ENCODE measurements at regions not wholly inside any gene's neighbourhood (a gene's known extent, or its start where the extent isn't known, plus 50 kb on each side); places are given as distances from the start of the nearest gene placed in this dataset.

GRCh38 chr11:104661901-104662300 lies 236.4 kb downstream of the CASP12 start:
- DNase-seq (ENCODE audit: low read depth): no peak
- Histone ChIP-seq H3K27me3 (ENCODE audit: control insufficient read depth, insufficient read depth, low read length) (no peaks in the 10 kb centered on the region), H3K36me3 (ENCODE audit: control insufficient read depth, insufficient read depth, low read length) (no peaks in the 10 kb centered on the region), H3K4me3 (ENCODE audit: low read depth, low read length) (no peak overlapping the region)
- TF ChIP-seq, protein P1, sequence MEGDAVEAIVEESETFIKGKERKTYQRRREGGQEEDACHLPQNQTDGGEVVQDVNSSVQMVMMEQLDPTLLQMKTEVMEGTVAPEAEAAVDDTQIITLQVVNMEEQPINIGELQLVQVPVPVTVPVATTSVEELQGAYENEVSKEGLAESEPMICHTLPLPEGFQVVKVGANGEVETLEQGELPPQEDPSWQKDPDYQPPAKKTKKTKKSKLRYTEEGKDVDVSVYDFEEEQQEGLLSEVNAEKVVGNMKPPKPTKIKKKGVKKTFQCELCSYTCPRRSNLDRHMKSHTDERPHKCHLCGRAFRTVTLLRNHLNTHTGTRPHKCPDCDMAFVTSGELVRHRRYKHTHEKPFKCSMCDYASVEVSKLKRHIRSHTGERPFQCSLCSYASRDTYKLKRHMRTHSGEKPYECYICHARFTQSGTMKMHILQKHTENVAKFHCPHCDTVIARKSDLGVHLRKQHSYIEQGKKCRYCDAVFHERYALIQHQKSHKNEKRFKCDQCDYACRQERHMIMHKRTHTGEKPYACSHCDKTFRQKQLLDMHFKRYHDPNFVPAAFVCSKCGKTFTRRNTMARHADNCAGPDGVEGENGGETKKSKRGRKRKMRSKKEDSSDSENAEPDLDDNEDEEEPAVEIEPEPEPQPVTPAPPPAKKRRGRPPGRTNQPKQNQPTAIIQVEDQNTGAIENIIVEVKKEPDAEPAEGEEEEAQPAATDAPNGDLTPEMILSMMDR (IDR thresholded peaks at IDR 0.05; ENCODE audit: insufficient read depth, low read length, severe bottlenecking): no peak
- no peak for FAIRE-seq

DNA sequence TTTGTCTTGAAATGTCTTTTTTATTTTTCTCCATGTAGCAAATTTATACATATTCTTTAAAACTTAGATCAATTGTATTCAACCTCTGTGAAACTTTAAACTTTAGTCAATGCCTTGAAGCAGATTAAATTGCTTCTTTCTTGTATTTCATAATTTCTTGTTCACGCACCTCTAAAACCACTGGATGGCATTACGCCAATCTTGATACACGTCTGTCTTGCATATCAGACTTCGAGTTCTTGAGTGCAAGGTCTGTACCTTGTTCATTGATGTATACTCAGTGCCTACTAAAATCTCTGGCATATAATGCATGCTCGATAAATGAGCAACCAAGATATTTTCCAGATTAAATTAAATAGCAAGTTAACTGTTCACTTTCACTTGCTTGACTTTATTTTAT lies 236.8 kb downstream of the CASP12 start:
- Histone ChIP-seq H3K36me3 (ENCODE audit: control insufficient read depth, insufficient read depth, low read length) (no peaks in the 10 kb centered on the region), H3K27me3 (ENCODE audit: control insufficient read depth, insufficient read depth, low read length) (no peaks in the 10 kb centered on the region), H3K4me3 (ENCODE audit: low read depth, low read length) (no peak overlapping the region)
- no peak for FAIRE-seq
- TF ChIP-seq, protein P1 (IDR thresholded peaks at IDR 0.05; ENCODE audit: insufficient read depth, low read length, severe bottlenecking): no peak
- DNase-seq (ENCODE audit: low read depth): no peak

GRCh38 chr11:104658177-104658576 lies 240.1 kb downstream of the CASP12 start:
- Histone ChIP-seq H3K4me3 (ENCODE audit: low read depth, low read length) (no peak overlapping the region), H3K36me3 (ENCODE audit: control insufficient read depth, insufficient read depth, low read length) (no peaks in the 10 kb centered on the region), H3K27me3 (ENCODE audit: control insufficient read depth, insufficient read depth, low read length) (no peaks in the 10 kb centered on the region)
- no peak for DNase-seq (ENCODE audit: low read depth)
- TF ChIP-seq, protein P1 (IDR thresholded peaks at IDR 0.05; ENCODE audit: insufficient read depth, low read length, severe bottlenecking): no peak
- FAIRE-seq: no peak

DNA sequence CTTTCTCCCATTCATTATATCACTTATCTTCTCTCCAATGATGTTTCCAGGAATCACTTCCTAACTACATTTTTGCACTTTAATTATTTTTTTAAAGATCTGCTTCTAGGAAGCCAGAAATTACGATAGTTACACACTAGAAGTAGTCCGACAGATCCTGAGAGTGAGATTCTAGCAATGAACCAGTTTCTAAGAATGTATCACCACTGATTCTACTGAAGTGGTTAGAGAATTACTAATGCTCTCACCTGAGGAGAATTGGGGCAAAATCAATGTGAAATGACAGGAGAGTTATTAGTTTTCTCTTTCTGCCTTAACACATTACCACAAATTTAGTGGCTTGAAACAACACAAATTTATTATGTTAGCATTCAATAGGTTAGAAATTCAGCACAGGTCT lies 241.2 kb downstream of the CASP12 start:
- Histone ChIP-seq H3K4me3 (ENCODE audit: low read depth, low read length) (no peak overlapping the region), H3K36me3 (ENCODE audit: control insufficient read depth, insufficient read depth, low read length) (no peaks in the 10 kb centered on the region), H3K27me3 (ENCODE audit: control insufficient read depth, insufficient read depth, low read length) (no peaks in the 10 kb centered on the region)
- TF ChIP-seq, protein P1 (IDR thresholded peaks at IDR 0.05; ENCODE audit: insufficient read depth, low read length, severe bottlenecking): no peak
- no peak for DNase-seq (ENCODE audit: low read depth)
- no peak for FAIRE-seq

GRCh38 chr11:104655066-104655465 lies 243.2 kb downstream of the CASP12 start:
- TF ChIP-seq, protein P1 (IDR thresholded peaks at IDR 0.05; ENCODE audit: insufficient read depth, low read length, severe bottlenecking): no peak
- DNase-seq (ENCODE audit: low read depth) (no peak), FAIRE-seq (no peak)

DNA sequence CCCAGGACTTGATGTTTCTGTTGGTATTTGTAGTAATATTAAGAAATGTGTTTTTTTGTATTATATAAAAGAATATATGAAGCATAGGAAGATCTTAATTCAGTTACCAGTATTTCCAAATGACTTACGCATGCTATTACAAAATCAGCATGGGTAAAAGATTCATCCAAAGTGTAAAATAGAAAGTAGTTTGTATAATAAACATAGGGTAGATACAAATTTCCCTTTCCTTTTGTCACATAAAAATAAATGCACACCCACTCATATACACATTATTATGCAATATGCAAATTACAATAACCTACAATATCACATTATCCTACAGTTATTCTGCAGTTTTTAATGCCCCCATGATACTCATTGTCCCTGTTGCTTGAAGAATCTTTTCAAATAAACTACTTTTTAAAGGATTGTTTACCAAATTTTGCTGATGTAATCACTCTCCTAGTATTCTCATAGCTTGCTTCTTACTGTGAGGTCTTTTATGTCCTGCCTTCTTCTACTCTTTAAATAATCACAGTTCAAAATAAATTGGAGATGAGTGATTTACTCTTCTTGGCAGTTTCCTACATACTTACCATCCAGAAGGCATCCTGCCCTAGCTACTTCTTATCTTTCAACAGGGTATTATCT lies 244.0 kb downstream of the CASP12 start:
- TF ChIP-seq, protein P1 (IDR thresholded peaks at IDR 0.05; ENCODE audit: insufficient read depth, low read length, severe bottlenecking): no peak
- no peaks in the 10 kb centered on the region for H3K36me3 ChIP-seq (ENCODE audit: control insufficient read depth, insufficient read depth, low read length)
- H3K4me3 ChIP-seq (ENCODE audit: low read depth, low read length): no peak overlapping the region
- DNase-seq (ENCODE audit: low read depth) (no peak), FAIRE-seq (no peak)
- H3K27me3 ChIP-seq (ENCODE audit: control insufficient read depth, insufficient read depth, low read length): no peaks in the 10 kb centered on the region

More at GRCh38 chr11:104655066-104655465, 243.2 kb downstream of the CASP12 start:
- Histone ChIP-seq H3K4me3 (ENCODE audit: low read depth, low read length) (no peak overlapping the region), H3K27me3 (ENCODE audit: control insufficient read depth, insufficient read depth, low read length) (no peaks in the 10 kb centered on the region), H3K36me3 (ENCODE audit: control insufficient read depth, insufficient read depth, low read length) (no peaks in the 10 kb centered on the region)

All from bronchial epithelial cell (primary cell).